Osteocyte (in vitro differentiated cells): ENCODE measurements at regions not wholly inside any gene's neighbourhood (a gene's known extent, or its start where the extent isn't known, plus 50 kb on each side); places are given as distances from the start of the nearest gene placed in this dataset.
"Not testable (repeated sequence)": the region's sequence is repeated elsewhere in the genome, so short reads cannot be mapped to it uniquely, and the experiment has no call there.

Source experiments
- DNase-seq: peaks from one replicate; pipeline ENCODE4 v3.0.0; 2021; ENCODE audit warnings: mixed read lengths; ENCODE audit not compliant: unreplicated experiment; ENCODE audit errors: extremely low spot score
- H3K27ac Mint-ChIP-seq: one replicate; pipeline ENCODE4 v1.8.0; 2021; ENCODE audit warnings: mild to moderate bottlenecking, mixed read lengths; ENCODE audit not compliant: unreplicated experiment
- H3K27me3 Mint-ChIP-seq: one replicate; pipeline ENCODE4 v1.8.0; 2021; ENCODE audit warnings: mixed read lengths; ENCODE audit not compliant: unreplicated experiment
- H3K36me3 Mint-ChIP-seq: one replicate; pipeline ENCODE4 v1.8.0; 2021; ENCODE audit warnings: mixed read lengths; ENCODE audit not compliant: unreplicated experiment
- H3K4me1 Mint-ChIP-seq: one replicate; pipeline ENCODE4 v1.8.0; 2021; ENCODE audit warnings: mixed read lengths; ENCODE audit not compliant: unreplicated experiment
- H3K4me3 Mint-ChIP-seq: one replicate; pipeline ENCODE4 v1.8.0; 2021; ENCODE audit warnings: mild to moderate bottlenecking, moderate library complexity, mixed read lengths; ENCODE audit not compliant: unreplicated experiment
- H3K9me3 Mint-ChIP-seq: one replicate; pipeline ENCODE4 v1.8.0; 2021; ENCODE audit warnings: mixed read lengths; ENCODE audit not compliant: unreplicated experiment
- TF ChIP-seq, protein P1 (sequence below): fragments of 200-600 bp; sonication (generic); IDR thresholded peaks from 2 replicates; pipeline ENCODE4 v1.5.0; 2021; ENCODE audit warnings: antibody characterized with exemption, mild to moderate bottlenecking, moderate library complexity

DNA sequence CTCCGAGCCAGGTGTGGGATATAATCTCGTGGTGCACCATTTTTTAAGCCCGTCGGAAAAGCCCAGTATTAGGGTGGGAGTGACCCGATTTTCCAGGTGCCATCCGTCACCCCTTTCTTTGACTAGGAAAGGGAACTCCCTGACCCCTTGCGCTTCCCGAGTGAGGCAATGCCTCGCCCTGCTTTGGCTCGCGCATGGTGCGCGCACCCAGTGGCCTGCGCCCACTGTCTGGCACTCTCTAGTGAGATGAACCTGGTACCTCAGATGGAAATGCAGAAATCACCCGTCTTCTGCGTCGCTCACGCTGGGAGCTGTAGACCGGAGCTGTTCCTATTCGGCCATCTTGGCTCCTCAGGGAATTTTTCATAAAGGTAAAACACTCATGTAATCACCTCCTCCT lies 63.9 kb downstream of the RWDD3 start:
- not testable (repeated sequence) for DNase-seq, H3K4me3 Mint-ChIP-seq, H3K4me1 Mint-ChIP-seq, H3K27ac Mint-ChIP-seq, H3K36me3 Mint-ChIP-seq, H3K9me3 Mint-ChIP-seq
- peaks cover 12% of the 10 kb centered on the region for H3K27me3 Mint-ChIP-seq

DNA sequence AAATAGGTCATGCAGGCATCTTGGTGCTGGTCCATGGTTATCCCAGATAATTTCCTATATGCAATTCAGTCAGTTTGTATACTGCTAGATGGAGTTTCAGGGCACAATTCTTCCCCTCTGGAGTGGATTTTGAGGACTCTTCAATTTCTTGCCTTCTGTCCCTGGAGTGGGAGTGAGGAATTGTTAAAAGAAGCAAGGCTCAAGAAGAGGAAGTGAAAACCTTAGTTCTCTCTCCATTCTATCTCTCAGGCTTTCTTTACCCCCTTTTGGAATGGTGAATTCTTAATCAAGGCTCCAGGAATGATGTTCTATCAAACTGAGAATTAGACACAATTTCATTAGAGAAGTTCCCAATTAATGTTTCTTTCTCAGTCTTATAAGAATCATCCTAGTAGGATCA lies 67.1 kb downstream of the RWDD3 start:
- no peaks in the 10 kb centered on the region for H3K36me3 Mint-ChIP-seq
- no peaks in the 10 kb centered on the region for H3K4me1 Mint-ChIP-seq
- TF ChIP-seq, protein P1, sequence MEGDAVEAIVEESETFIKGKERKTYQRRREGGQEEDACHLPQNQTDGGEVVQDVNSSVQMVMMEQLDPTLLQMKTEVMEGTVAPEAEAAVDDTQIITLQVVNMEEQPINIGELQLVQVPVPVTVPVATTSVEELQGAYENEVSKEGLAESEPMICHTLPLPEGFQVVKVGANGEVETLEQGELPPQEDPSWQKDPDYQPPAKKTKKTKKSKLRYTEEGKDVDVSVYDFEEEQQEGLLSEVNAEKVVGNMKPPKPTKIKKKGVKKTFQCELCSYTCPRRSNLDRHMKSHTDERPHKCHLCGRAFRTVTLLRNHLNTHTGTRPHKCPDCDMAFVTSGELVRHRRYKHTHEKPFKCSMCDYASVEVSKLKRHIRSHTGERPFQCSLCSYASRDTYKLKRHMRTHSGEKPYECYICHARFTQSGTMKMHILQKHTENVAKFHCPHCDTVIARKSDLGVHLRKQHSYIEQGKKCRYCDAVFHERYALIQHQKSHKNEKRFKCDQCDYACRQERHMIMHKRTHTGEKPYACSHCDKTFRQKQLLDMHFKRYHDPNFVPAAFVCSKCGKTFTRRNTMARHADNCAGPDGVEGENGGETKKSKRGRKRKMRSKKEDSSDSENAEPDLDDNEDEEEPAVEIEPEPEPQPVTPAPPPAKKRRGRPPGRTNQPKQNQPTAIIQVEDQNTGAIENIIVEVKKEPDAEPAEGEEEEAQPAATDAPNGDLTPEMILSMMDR: no peak
- no peak overlapping the region for H3K27ac Mint-ChIP-seq
- H3K27me3 Mint-ChIP-seq: peaks cover 25% of the 10 kb centered on the region
- DNase-seq: no peak
- no peaks in the 10 kb centered on the region for H3K9me3 Mint-ChIP-seq
- no peak overlapping the region for H3K4me3 Mint-ChIP-seq

DNA sequence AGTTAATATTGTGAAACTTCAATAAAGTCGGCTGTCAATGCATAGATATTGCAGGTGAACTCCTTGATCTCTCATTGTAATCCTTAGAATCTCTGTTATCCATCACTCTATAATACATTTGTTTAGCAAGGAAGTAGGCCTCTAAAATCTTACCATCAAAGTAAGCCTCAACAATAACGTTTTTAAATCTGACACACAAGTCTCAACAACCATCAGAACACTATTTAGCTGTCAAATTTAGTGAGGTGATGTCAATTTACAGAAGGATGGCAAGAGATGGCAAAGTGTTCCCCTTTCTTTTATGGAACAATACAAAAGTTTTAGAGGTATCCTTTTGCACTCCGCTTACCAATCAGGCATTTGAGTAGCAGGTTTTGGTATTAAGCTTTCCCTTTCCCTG lies 67.6 kb downstream of the RWDD3 start:
- H3K27ac Mint-ChIP-seq: no peak overlapping the region
- no peaks in the 10 kb centered on the region for H3K36me3 Mint-ChIP-seq
- H3K4me1 Mint-ChIP-seq: no peaks in the 10 kb centered on the region
- TF ChIP-seq, protein P1: no peak
- H3K4me3 Mint-ChIP-seq: no peak overlapping the region
- H3K27me3 Mint-ChIP-seq: peaks cover 25% of the 10 kb centered on the region
- H3K9me3 Mint-ChIP-seq: no peaks in the 10 kb centered on the region
- no peak for DNase-seq

DNA sequence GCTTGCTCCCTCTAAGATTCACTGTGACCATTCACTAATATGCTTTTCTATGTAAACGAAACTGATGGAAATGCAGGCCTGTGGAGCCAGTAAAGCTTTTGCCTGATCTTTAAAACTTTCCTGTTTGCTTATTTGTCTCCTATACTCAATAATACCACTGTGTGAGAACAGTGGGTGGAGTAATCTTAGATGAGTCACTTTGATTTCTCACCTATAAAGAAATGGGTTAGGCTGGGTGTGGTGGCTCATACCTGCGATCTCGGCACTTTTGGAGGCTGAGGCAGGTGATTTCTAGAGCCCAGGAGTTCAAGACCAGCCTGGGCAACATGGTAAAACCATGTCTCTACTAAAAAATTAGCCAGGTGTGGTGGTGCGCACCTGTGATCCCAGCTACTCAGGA lies 70.8 kb downstream of the RWDD3 start:
- no peak overlapping the region for H3K27ac Mint-ChIP-seq

DNA sequence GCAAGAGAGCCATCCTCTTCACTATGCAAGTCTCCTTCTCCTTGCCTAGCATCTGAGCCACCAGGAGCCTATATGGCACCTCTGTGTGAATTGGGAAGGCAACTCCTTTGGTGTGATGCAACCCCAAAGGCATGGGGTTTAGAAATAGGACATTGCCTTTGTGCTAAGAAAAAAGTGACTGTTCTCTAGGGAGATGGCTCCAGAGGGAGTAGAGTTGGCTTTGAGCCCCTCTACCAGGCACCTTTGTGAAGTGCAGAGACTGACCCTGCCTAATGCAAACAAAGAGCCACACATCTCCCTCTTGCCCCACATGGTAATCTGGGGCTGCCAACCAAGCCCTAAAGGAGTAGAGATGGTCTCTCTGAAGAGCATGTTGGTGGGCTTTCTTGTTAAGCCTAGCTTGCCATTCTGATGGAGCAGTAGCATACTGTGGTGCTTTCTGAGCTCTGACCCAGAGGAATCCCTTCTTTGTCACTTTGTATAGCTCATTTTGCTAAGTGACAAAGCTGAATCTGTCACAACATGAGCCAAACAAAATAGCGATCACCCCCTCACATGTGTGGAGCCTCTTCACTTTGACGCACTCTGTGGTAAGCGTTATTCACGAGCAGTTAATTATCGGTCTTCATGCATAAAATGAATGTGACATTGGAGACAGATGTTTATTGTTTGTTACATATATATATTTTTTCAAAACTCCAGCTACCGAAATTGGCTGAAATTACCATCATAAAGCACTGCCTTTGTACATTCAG lies 74.4 kb downstream of the RWDD3 start:
- no peaks in the 10 kb centered on the region for H3K4me1 Mint-ChIP-seq
- H3K9me3 Mint-ChIP-seq: no peaks in the 10 kb centered on the region
- no peak for DNase-seq
- no peak overlapping the region for H3K27ac Mint-ChIP-seq
- peaks cover 48% of the 10 kb centered on the region for H3K27me3 Mint-ChIP-seq
- no peaks in the 10 kb centered on the region for H3K36me3 Mint-ChIP-seq
- H3K4me3 Mint-ChIP-seq: no peak overlapping the region
- TF ChIP-seq, protein P1: no peak

More for the DNA sequence above, 70.8 kb downstream of the RWDD3 start:
- peaks cover 34% of the 10 kb centered on the region for H3K27me3 Mint-ChIP-seq
- DNase-seq: no peak
- H3K9me3 Mint-ChIP-seq: no peaks in the 10 kb centered on the region
- TF ChIP-seq, protein P1: no peak
- H3K4me1 Mint-ChIP-seq: no peaks in the 10 kb centered on the region
- H3K36me3 Mint-ChIP-seq: no peaks in the 10 kb centered on the region
- H3K4me3 Mint-ChIP-seq: no peak overlapping the region
